Activated naive CD8-positive, alpha-beta T cell treated with anti-CD3 and anti-CD28 coated beads for 36 hours (primary cell): ENCODE measurements at regions not wholly inside any gene's neighbourhood (a gene's known extent, or its start where the extent isn't known, plus 50 kb on each side); places are given as distances from the start of the nearest gene placed in this dataset.

Experiments used
- DNase-seq: peaks from one replicate; pipeline ENCODE4 v3.0.0; 2021
- H3K27ac Mint-ChIP-seq: one replicate; pipeline ENCODE4 v1.8.0; 2022; ENCODE audit warnings: mild to moderate bottlenecking, moderate library complexity, mixed read lengths
- H3K27me3 Mint-ChIP-seq: one replicate; pipeline ENCODE4 v1.8.0; 2022; ENCODE audit warnings: mild to moderate bottlenecking, mixed read lengths
- H3K36me3 Mint-ChIP-seq: one replicate; pipeline ENCODE4 v1.8.0; 2021; ENCODE audit warnings: mild to moderate bottlenecking, mixed read lengths
- H3K4me1 Mint-ChIP-seq: one replicate; pipeline ENCODE4 v1.8.0; 2021; ENCODE audit warnings: mixed read lengths
- H3K4me3 Mint-ChIP-seq: one replicate; pipeline ENCODE4 v1.8.0; 2022; ENCODE audit warnings: mild to moderate bottlenecking, moderate library complexity, mixed read lengths
- H3K9me3 Mint-ChIP-seq: one replicate; pipeline ENCODE4 v1.8.0; 2022; ENCODE audit warnings: mixed read lengths

- Mint-ChIP-seq H3K9me3 (no peaks in the 10 kb centered on the region), H3K4me3 (no peak overlapping the region), H3K27ac (no peak overlapping the region), H3K36me3 (no peaks in the 10 kb centered on the region), H3K4me1 (no peaks in the 10 kb centered on the region), H3K27me3 (no peaks in the 10 kb centered on the region)
- no peak for DNase-seq
These were observed 130.7 kb downstream of the RNASET2 start for GRCh38 chr6:166825553-166826145.

GRCh38 chr6:166824880-166825250, 131.5 kb downstream of the RNASET2 start:
- H3K27ac Mint-ChIP-seq: no peak overlapping the region
- no peaks in the 10 kb centered on the region for H3K4me1 Mint-ChIP-seq
- no peaks in the 10 kb centered on the region for H3K36me3 Mint-ChIP-seq

GRCh38 chr6:166824146-166824879, 132.0 kb downstream of the RNASET2 start:
- Mint-ChIP-seq H3K4me1 (no peaks in the 10 kb centered on the region), H3K27me3 (no peaks in the 10 kb centered on the region), H3K4me3 (no peak overlapping the region), H3K27ac (no peak overlapping the region), H3K9me3 (no peaks in the 10 kb centered on the region), H3K36me3 (no peaks in the 10 kb centered on the region)
- no peak for DNase-seq

More at GRCh38 chr6:166824880-166825250, 131.5 kb downstream of the RNASET2 start:
- H3K27me3 Mint-ChIP-seq: no peaks in the 10 kb centered on the region
- H3K9me3 Mint-ChIP-seq: no peaks in the 10 kb centered on the region
- no peak overlapping the region for H3K4me3 Mint-ChIP-seq
- DNase-seq: no peak

GRCh38 chr6:166822609-166823008, 133.7 kb downstream of the RNASET2 start:
- Mint-ChIP-seq H3K4me1 (no peaks in the 10 kb centered on the region), H3K36me3 (no peaks in the 10 kb centered on the region), H3K4me3 (no peak overlapping the region), H3K9me3 (no peaks in the 10 kb centered on the region), H3K27me3 (no peaks in the 10 kb centered on the region), H3K27ac (no peak overlapping the region)
- no peak for DNase-seq

GRCh38 chr6:166820483-166820882, 135.9 kb downstream of the RNASET2 start:
- Mint-ChIP-seq H3K4me1 (no peaks in the 10 kb centered on the region), H3K4me3 (no peak overlapping the region), H3K9me3 (no peaks in the 10 kb centered on the region), H3K27ac (no peak overlapping the region), H3K27me3 (no peaks in the 10 kb centered on the region), H3K36me3 (no peaks in the 10 kb centered on the region)
- DNase-seq: no peak

GRCh38 chr6:166820070-166820469, 136.3 kb downstream of the RNASET2 start:
- H3K4me3 Mint-ChIP-seq: no peak overlapping the region
- H3K9me3 Mint-ChIP-seq: no peaks in the 10 kb centered on the region
- H3K36me3 Mint-ChIP-seq: no peaks in the 10 kb centered on the region
- no peak for DNase-seq
- H3K27ac Mint-ChIP-seq: no peak overlapping the region
- H3K4me1 Mint-ChIP-seq: no peaks in the 10 kb centered on the region
- no peaks in the 10 kb centered on the region for H3K27me3 Mint-ChIP-seq

GRCh38 chr6:166815629-166816028, 140.7 kb downstream of the RNASET2 start:
- DNase-seq: no peak
- Mint-ChIP-seq H3K4me3 (no peak overlapping the region), H3K36me3 (no peaks in the 10 kb centered on the region), H3K27me3 (no peaks in the 10 kb centered on the region), H3K4me1 (no peaks in the 10 kb centered on the region), H3K9me3 (no peaks in the 10 kb centered on the region), H3K27ac (no peak overlapping the region)

GRCh38 chr6:166814390-166814789, 142.0 kb downstream of the RNASET2 start:
- Mint-ChIP-seq H3K36me3 (no peaks in the 10 kb centered on the region), H3K4me1 (no peaks in the 10 kb centered on the region), H3K27me3 (no peaks in the 10 kb centered on the region), H3K9me3 (no peaks in the 10 kb centered on the region), H3K27ac (no peak overlapping the region), H3K4me3 (no peak overlapping the region)
- no peak for DNase-seq

GRCh38 chr6:166813461-166813860, 142.9 kb downstream of the RNASET2 start:
- no peak overlapping the region for H3K4me3 Mint-ChIP-seq
- H3K4me1 Mint-ChIP-seq: no peaks in the 10 kb centered on the region
- DNase-seq: no peak
- no peaks in the 10 kb centered on the region for H3K9me3 Mint-ChIP-seq
- H3K36me3 Mint-ChIP-seq: no peaks in the 10 kb centered on the region
- H3K27me3 Mint-ChIP-seq: no peaks in the 10 kb centered on the region
- no peak overlapping the region for H3K27ac Mint-ChIP-seq

GRCh38 chr6:166810864-166811263, 145.5 kb downstream of the RNASET2 start:
- no peaks in the 10 kb centered on the region for H3K4me1 Mint-ChIP-seq
- DNase-seq: no peak
- no peaks in the 10 kb centered on the region for H3K27me3 Mint-ChIP-seq
- H3K4me3 Mint-ChIP-seq: no peak overlapping the region
- H3K36me3 Mint-ChIP-seq: no peaks in the 10 kb centered on the region
- peaks cover 12% of the 10 kb centered on the region for H3K9me3 Mint-ChIP-seq
- H3K27ac Mint-ChIP-seq: no peak overlapping the region

GRCh38 chr6:166809721-166810120, 146.6 kb downstream of the RNASET2 start:
- DNase-seq: no peak
- Mint-ChIP-seq H3K36me3 (no peaks in the 10 kb centered on the region), H3K4me3 (no peak overlapping the region), H3K27ac (no peak overlapping the region), H3K4me1 (no peaks in the 10 kb centered on the region), H3K27me3 (no peaks in the 10 kb centered on the region), H3K9me3 (peaks cover 23% of the 10 kb centered on the region)

GRCh38 chr6:166806962-166807757, 149.2 kb downstream of the RNASET2 start:
- H3K9me3 Mint-ChIP-seq: peaks cover 24% of the 10 kb centered on the region
- no peak overlapping the region for H3K27ac Mint-ChIP-seq
- H3K4me1 Mint-ChIP-seq: no peaks in the 10 kb centered on the region
- no peak overlapping the region for H3K4me3 Mint-ChIP-seq
- no peaks in the 10 kb centered on the region for H3K27me3 Mint-ChIP-seq
- H3K36me3 Mint-ChIP-seq: no peaks in the 10 kb centered on the region
- DNase-seq: no peak

- peaks cover 24% of the 10 kb centered on the region for H3K9me3 Mint-ChIP-seq
- H3K4me1 Mint-ChIP-seq: no peaks in the 10 kb centered on the region
- H3K27me3 Mint-ChIP-seq: no peaks in the 10 kb centered on the region
- no peak overlapping the region for H3K27ac Mint-ChIP-seq
- no peak overlapping the region for H3K4me3 Mint-ChIP-seq
- H3K36me3 Mint-ChIP-seq: no peaks in the 10 kb centered on the region
- no peak for DNase-seq
These were observed 150.0 kb downstream of the RNASET2 start for GRCh38 chr6:166806217-166806838.

GRCh38 chr6:166803471-166803870, 152.9 kb downstream of the RNASET2 start:
- H3K27me3 Mint-ChIP-seq: no peaks in the 10 kb centered on the region
- DNase-seq: no peak
- no peak overlapping the region for H3K27ac Mint-ChIP-seq

GRCh38 chr6:166802401-166802800, 153.9 kb downstream of the RNASET2 start:
- no peaks in the 10 kb centered on the region for H3K27me3 Mint-ChIP-seq
- peaks cover 21% of the 10 kb centered on the region for H3K9me3 Mint-ChIP-seq
- H3K4me3 Mint-ChIP-seq: no peak overlapping the region
- no peaks in the 10 kb centered on the region for H3K4me1 Mint-ChIP-seq
- no peak for DNase-seq
- no peak overlapping the region for H3K27ac Mint-ChIP-seq
- no peaks in the 10 kb centered on the region for H3K36me3 Mint-ChIP-seq

More at GRCh38 chr6:166803471-166803870, 152.9 kb downstream of the RNASET2 start:
- no peak overlapping the region for H3K4me3 Mint-ChIP-seq
- H3K9me3 Mint-ChIP-seq: peaks cover 24% of the 10 kb centered on the region
- no peaks in the 10 kb centered on the region for H3K4me1 Mint-ChIP-seq
- H3K36me3 Mint-ChIP-seq: no peaks in the 10 kb centered on the region
